HepG2 (cell line): ENCODE measurements at regions not wholly inside any gene's neighbourhood (a gene's known extent, or its start where the extent isn't known, plus 50 kb on each side); places are given as distances from the start of the nearest gene placed in this dataset.
A peak's percentile ranks its signal among the peaks of the same experiment; 100 is the strongest.

ENCODE experiments used
- ATAC-seq: fragments of 200-7000 bp; cut with Tn5 transposase; 3 replicates; pipeline ENCODE4 v1.9.1; 2020; ENCODE audit warnings: mild to moderate bottlenecking, moderate library complexity
- BruUV-seq: library from RNA; stranded (reverse); fragments of 400-500 nt; replicated peaks from 2 replicates; lab custom pipeline; 2021; lab: Mats Ljungman, UMichigan
- CTCF ChIA-PET: fragments of 300-600 bp; formaldehyde crosslinking; extraction: SDS; loops from one replicate; lab custom pipeline; 2021; ENCODE audit warnings: low total read pairs, inconsistent platforms, low intra/inter-chr PET ratio; lab: Yijun Ruan, JAX
- POLR2A ChIA-PET: fragments of 350-600 bp; sonication (Branson Sonifier 250); formaldehyde crosslinking; loops from one replicate; lab custom pipeline; 2020; ENCODE audit warnings: antibody characterized with exemption, inconsistent platforms; lab: Yijun Ruan, JAX
- DNase-seq: peaks from one replicate; pipeline ENCODE4 v3.0.0-alpha.2; 2015; ENCODE audit warnings: low spot score
- FAIRE-seq: peaks from 3 replicates; lab custom pipeline; 2011; peaks lifted over from hg19 to GRCh38; lab: Jason Lieb, UNC
- H2AFZ ChIP-seq: one replicate; pipeline ENCODE4 v1.6.1; 2011; ENCODE audit warnings: low read length, inconsistent platforms
- H3K27ac ChIP-seq: fragments of 300-600 bp; 3 replicates; pipeline ENCODE4 v1.8.0; 2011; ENCODE audit warnings: mixed run types, mild to moderate bottlenecking, mixed read lengths, low read length, inconsistent platforms; ENCODE audit not compliant: insufficient read depth; ENCODE audit errors: extremely low read length
- H3K27me3 ChIP-seq, 2 experiments: fragments of 200-600 bp in 1 of 2; 2 replicates in 1 of 2; 3 replicates in 1 of 2; pipeline versions ENCODE4 v1.6.0 to v1.8.0; 2011; ENCODE audit warnings: low read length in 2 of 2, mild to moderate bottlenecking in 2 of 2, moderate library complexity in 2 of 2, inconsistent platforms in 1 of 2; ENCODE audit not compliant: insufficient read depth in 2 of 2, control insufficient read depth in 1 of 2
- H3K36me3 ChIP-seq, 2 experiments: fragments of 200-600 bp in 1 of 2; replicated peaks in 1 of 2; 2 replicates in 1 of 2; 3 replicates in 1 of 2; pipeline versions ENCODE4 v1.5.1 to v1.8.0; 2011; ENCODE audit warnings: low read length in 2 of 2, inconsistent platforms in 1 of 2; ENCODE audit not compliant: insufficient read depth in 2 of 2, control insufficient read depth in 1 of 2
- H3K4me1 ChIP-seq: 2 replicates; pipeline ENCODE4 v1.5.1; 2012; ENCODE audit warnings: low read length, inconsistent platforms; ENCODE audit not compliant: insufficient read depth
- H3K4me2 ChIP-seq: 2 replicates; pipeline ENCODE4 v1.6.0; 2011; ENCODE audit warnings: low read depth, low read length, inconsistent platforms
- H3K4me3 ChIP-seq, 3 experiments: fragments of 200-600 bp in 1 of 3; sonication (generic), shearing (Covaris generic) in 1 of 3; replicated peaks in 1 of 3; 2 replicates each; pipeline ENCODE4 v1.5.1; 2011 to 2016; ENCODE audit warnings: low read length in 3 of 3, inconsistent platforms in 2 of 3, low read depth in 2 of 3, mild to moderate bottlenecking in 2 of 3, control low read depth in 1 of 3, mixed read lengths in 1 of 3; ENCODE audit not compliant: insufficient read depth in 1 of 3
- H3K79me2 ChIP-seq: one replicate; pipeline ENCODE4 v1.6.1; 2011; ENCODE audit warnings: low read length, inconsistent platforms; ENCODE audit not compliant: insufficient read depth
- H3K9ac ChIP-seq: 2 replicates; pipeline ENCODE4 v1.6.0; 2011; ENCODE audit warnings: mild to moderate bottlenecking, low read depth, low read length, inconsistent platforms; ENCODE audit not compliant: insufficient read depth
- H3K9me3 ChIP-seq: 2 replicates; pipeline ENCODE4 v1.5.1; 2012; ENCODE audit warnings: mild to moderate bottlenecking, low read length
- H4K20me1 ChIP-seq: 2 replicates; pipeline ENCODE4 v1.6.0; 2011; ENCODE audit warnings: inconsistent platforms, mild to moderate bottlenecking, low read length, moderate library complexity; ENCODE audit not compliant: insufficient read depth
- GPN1 ChIP-seq: sonication (generic); formaldehyde crosslinking; IDR thresholded peaks from 2 replicates; pipeline ENCODE4 v1.5.1; 2020; ENCODE audit warnings: missing genetic modification reagents, borderline replicate concordance
- HNRNPLL ChIP-seq: fragments of 200-400 bp; formaldehyde crosslinking; IDR thresholded peaks from 2 replicates; pipeline ENCODE4 v1.6.1; 2017; ENCODE audit warnings: mild to moderate bottlenecking, low read depth, low read length; ENCODE audit not compliant: poor library complexity, severe bottlenecking
- POLR2AphosphoS5 ChIP-seq: IDR thresholded peaks from 2 replicates; pipeline ENCODE4 v1.6.1; 2012; ENCODE audit warnings: low read depth, low read length
- SALL1 ChIP-seq: sonication (generic); formaldehyde crosslinking; IDR thresholded peaks from 2 replicates; pipeline ENCODE4 v1.8.0; 2022; ENCODE audit warnings: mild to moderate bottlenecking, missing genetic modification reagents
- ZNF12 ChIP-seq: sonication (generic); formaldehyde crosslinking; IDR thresholded peaks from 2 replicates; pipeline ENCODE4 v1.5.0; 2020; ENCODE audit warnings: missing genetic modification reagents
- ZNF180 ChIP-seq: sonication (generic); formaldehyde crosslinking; IDR thresholded peaks from 2 replicates; pipeline ENCODE4 v1.4.0; 2020; ENCODE audit warnings: low read depth, missing genetic modification reagents, borderline replicate concordance
- WGBS: methylation state at CpG from one replicate; pipeline ENCODE4 v1.1.6; 2017; ENCODE audit warnings: low lambda C conversion rate; 5-methylcytosine and 5-hydroxymethylcytosine counted together
- in situ Hi-C: cut with HindIII; loops from 2 replicates; pipeline ENCODE4 v1.10.0; 2017; ENCODE audit warnings: low pct_unique_long_range_greater_than_20kb; ENCODE audit not compliant: extremely low pct_ligation_motif_present
- intact Hi-C: fragments of 100-400 bp; cut with micrococcal nuclease; formaldehyde crosslinking; loops from one replicate; pipeline ENCODE4 v1.10.0; 2022; ENCODE audit not compliant: unreplicated experiment
- TF ChIP-seq, protein P1 (sequence below): sonication (generic); formaldehyde crosslinking; conservative IDR thresholded peaks from 2 replicates; pipeline ENCODE4 v1.4.0; 2020; ENCODE audit warnings: missing genetic modification reagents

DNA sequence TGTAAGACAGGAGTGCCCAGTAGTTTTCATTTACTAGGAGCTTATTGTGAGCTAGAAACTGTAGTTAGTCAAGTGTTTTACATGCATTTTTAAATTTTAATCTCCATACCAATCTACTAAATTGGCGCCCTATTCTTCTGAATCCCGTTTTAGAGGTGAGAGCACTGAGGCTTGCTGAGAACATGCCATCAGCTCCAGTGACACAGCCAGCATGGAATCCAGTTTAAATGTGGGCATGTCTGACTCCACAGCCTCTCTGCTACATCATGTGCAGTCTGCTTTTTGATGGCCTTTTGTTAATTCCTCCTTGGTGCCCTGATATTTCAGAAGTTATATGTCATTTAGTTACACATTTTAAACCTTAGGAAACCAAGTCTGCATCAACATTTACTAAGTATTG lies 325.4 kb downstream of the DLEU7 start:
- ChIA-PET POLR2A (no interaction called here), CTCF (no interaction called here)
- 85% methylated on average over 2 of the region's 2 CpGs for WGBS
- Histone ChIP-seq H3K4me1 (peaks cover 68% of the 10 kb centered on the region), H3K4me3 (no peak overlapping the region), H3K36me3 (no peaks in the 10 kb centered on the region), H3K27ac (no peak overlapping the region), H3K4me2 (no peak overlapping the region), H3K27me3 (no peaks in the 10 kb centered on the region), H3K9me3 (no peaks in the 10 kb centered on the region), H2AFZ (no peak overlapping the region), H3K9ac (no peak overlapping the region), H3K79me2 (no peaks in the 10 kb centered on the region), H4K20me1 (no peaks in the 10 kb centered on the region)
- FAIRE-seq, result no peak
- DNase-seq, result no peak
- intact Hi-C loops, result no loop called here
- in situ Hi-C loops, result no loop called here
- no TSS peak for BruUV-seq
- ATAC-seq, result no peak
- no peak for TF ChIP-seq ZNF180
- TF ChIP-seq, protein P1, sequence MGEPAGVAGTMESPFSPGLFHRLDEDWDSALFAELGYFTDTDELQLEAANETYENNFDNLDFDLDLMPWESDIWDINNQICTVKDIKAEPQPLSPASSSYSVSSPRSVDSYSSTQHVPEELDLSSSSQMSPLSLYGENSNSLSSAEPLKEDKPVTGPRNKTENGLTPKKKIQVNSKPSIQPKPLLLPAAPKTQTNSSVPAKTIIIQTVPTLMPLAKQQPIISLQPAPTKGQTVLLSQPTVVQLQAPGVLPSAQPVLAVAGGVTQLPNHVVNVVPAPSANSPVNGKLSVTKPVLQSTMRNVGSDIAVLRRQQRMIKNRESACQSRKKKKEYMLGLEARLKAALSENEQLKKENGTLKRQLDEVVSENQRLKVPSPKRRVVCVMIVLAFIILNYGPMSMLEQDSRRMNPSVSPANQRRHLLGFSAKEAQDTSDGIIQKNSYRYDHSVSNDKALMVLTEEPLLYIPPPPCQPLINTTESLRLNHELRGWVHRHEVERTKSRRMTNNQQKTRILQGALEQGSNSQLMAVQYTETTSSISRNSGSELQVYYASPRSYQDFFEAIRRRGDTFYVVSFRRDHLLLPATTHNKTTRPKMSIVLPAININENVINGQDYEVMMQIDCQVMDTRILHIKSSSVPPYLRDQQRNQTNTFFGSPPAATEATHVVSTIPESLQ (CRISPR knock-in tag), result no peak
- TF ChIP-seq HNRNPLL, result no peak
- TF ChIP-seq GPN1 (CRISPR knock-in tag), result no peak

DNA sequence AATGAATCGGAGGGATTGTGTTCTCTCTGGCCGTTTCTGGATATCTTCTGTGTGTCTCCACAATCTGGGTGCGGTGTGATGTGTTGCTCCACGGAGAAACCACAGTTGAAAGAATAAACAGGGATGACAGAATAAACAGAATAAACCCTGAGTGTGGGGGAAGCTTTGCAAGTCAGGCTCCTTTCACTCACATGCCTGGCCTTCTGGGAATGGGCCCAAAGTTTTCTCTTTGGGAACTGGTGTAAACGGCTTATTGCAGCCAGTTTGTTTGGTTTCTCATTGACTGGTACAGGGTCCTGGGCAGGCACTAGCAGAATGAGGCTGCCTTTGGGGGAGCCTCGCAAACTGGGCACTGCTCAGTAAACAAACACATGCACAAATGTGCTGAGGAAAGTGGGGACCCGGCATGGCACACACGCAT lies 324.7 kb downstream of the DLEU7 start:
- ATAC-seq (peak; percentile 40; the same call in 2 of the 3 replicates), FAIRE-seq (no peak), DNase-seq (no peak)
- ChIA-PET CTCF (no interaction called here), POLR2A (no interaction called here)
- in situ Hi-C loops, result no loop called here
- no peaks in the 10 kb centered on the region for H4K20me1 ChIP-seq
- no peaks in the 10 kb centered on the region for H3K9me3 ChIP-seq
- no peaks in the 10 kb centered on the region for H3K27me3 ChIP-seq
- H2AFZ ChIP-seq, result no peak overlapping the region
- no TSS peak for BruUV-seq
- no peak overlapping the region for H3K4me2 ChIP-seq
- H3K4me3 ChIP-seq, result no peak overlapping the region
- H3K79me2 ChIP-seq, result no peaks in the 10 kb centered on the region
- H3K27ac ChIP-seq, result peak overlapping the region; percentile 15
- no peak for TF ChIP-seq ZNF12 (CRISPR knock-in tag)
- TF ChIP-seq SALL1 (CRISPR knock-in tag), result peak; percentile 11; the same call in 1 of the 2 replicates
- TF ChIP-seq POLR2AphosphoS5, result no peak
- H3K9ac ChIP-seq, result no peak overlapping the region
- peaks cover 61% of the 10 kb centered on the region for H3K4me1 ChIP-seq
- intact Hi-C loops, result no loop called here
- 62% methylated on average over 8 of the region's 8 CpGs for WGBS
- H3K36me3 ChIP-seq, result no peaks in the 10 kb centered on the region
